ENCODE measurements at regions not wholly inside any gene's neighbourhood (a gene's known extent, or its start where the extent isn't known, plus 50 kb on each side); places are given as distances from the start of the nearest gene placed in this dataset.

DNA sequence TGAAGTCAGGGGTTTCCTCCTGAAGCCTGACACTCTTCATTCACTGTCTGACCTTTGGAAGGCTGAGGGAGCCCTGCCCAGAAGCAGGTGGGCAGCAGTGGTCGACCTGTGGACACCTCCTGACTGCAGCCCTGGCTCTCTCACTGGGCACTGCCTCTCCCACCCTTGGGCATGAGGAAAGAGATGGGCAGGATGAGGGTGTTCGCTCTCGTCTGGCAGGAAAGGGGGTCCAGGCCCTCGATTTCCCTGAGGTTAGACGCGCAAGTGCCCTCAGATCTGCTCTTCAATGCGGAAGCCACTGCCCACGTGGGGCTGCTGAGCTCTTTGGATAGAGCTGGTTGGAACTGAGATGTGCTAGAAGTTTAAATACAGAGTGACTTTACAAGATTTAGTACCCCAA is 171.9 kb downstream of the AHSP start:
- TF ChIP-seq CTCF (conservative IDR thresholded peaks at IDR 0.05; ENCODE audit: low read depth, low read length): no peak
- TF ChIP-seq EZH2 (IDR thresholded peaks at IDR 0.05; ENCODE audit: low read length, unreplicated experiment): no peak
